Cardiac fibroblast (primary cell): ENCODE measurements at regions not wholly inside any gene's neighbourhood (a gene's known extent, or its start where the extent isn't known, plus 50 kb on each side); places are given as distances from the start of the nearest gene placed in this dataset.
A peak's percentile ranks its signal among the peaks of the same experiment; 100 is the strongest.

Experiments
- DNase-seq, 2 donors: peaks; one replicate each; pipeline versions ENCODE4 v3.0.0 to v3.0.0-alpha.2; 2010; ENCODE audit warnings: low read depth in 2 of 2
- H3K4me3 ChIP-seq, 2 donors: replicated peaks in 1 of 2; 1 replicate in 1 of 2; 2 replicates in 1 of 2; pipeline ENCODE4 v1.5.1; 2011; ENCODE audit warnings: low read depth in 2 of 2, low read length in 2 of 2, mild to moderate bottlenecking in 2 of 2, moderate library complexity in 1 of 2
- TF ChIP-seq, protein P1 (sequence below): IDR thresholded peaks from one replicate; pipeline ENCODE4 v1.5.1; 2011; ENCODE audit warnings: low read depth, mild to moderate bottlenecking, low read length, inconsistent platforms

- TF ChIP-seq, protein P1, sequence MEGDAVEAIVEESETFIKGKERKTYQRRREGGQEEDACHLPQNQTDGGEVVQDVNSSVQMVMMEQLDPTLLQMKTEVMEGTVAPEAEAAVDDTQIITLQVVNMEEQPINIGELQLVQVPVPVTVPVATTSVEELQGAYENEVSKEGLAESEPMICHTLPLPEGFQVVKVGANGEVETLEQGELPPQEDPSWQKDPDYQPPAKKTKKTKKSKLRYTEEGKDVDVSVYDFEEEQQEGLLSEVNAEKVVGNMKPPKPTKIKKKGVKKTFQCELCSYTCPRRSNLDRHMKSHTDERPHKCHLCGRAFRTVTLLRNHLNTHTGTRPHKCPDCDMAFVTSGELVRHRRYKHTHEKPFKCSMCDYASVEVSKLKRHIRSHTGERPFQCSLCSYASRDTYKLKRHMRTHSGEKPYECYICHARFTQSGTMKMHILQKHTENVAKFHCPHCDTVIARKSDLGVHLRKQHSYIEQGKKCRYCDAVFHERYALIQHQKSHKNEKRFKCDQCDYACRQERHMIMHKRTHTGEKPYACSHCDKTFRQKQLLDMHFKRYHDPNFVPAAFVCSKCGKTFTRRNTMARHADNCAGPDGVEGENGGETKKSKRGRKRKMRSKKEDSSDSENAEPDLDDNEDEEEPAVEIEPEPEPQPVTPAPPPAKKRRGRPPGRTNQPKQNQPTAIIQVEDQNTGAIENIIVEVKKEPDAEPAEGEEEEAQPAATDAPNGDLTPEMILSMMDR, result no peak
- no peak overlapping the region for H3K4me3 ChIP-seq
- no peak for DNase-seq
Observed at GRCh38 chr5:31008231-31008630, 185.3 kb upstream of the CDH6 start.

DNA sequence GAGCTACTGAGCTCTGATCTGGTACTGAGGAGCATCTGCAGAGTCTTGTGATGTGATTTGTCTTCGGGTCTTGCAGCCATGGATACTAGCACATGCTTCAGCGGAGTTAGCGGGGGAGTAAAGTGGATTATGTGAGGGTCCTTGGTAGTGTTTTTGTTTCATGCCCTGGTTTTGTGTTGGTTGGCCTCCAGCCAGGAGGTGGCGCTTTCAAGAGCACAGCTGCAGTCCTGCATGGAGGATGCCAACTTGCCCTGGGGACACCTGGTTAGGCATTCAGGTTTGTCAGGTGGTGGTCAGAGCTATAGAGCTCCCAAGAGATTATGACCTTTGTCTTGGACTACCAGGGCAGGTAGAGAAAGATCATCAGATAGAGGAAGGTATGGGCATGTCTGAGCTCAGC is 185.8 kb upstream of the CDH6 start:
- H3K4me3 ChIP-seq, result no peak overlapping the region
- no peak for DNase-seq
- TF ChIP-seq, protein P1, result no peak

DNA sequence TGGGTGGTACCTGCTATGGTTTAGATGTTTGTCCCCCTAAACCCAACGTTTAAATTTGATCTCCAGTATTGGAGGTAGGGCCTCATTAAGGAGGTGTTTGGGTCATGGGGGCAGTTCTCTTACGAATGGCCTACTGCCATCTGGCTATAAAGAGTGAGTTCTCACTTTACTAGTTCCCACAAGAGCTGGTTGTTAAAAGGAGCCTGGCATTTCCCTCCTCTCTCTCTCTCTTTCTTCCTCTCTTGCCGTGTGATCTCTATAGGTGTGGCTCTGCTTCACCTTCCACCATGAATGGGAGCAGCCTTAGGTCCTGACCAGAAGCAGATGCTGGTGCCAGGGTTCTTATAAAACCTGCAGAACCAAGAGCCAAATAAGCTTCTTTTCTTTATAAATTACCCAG is 193.2 kb upstream of the CDH6 start:
- H3K4me3 ChIP-seq, result no peak overlapping the region
- no peak for DNase-seq
- TF ChIP-seq, protein P1, result no peak

- peak in 1 of 2 donors; percentile 9 for DNase-seq
- TF ChIP-seq, protein P1, result no peak
- H3K4me3 ChIP-seq, result no peak overlapping the region
Observed at GRCh38 chr5:30997681-30998080, 195.8 kb upstream of the CDH6 start.

DNA sequence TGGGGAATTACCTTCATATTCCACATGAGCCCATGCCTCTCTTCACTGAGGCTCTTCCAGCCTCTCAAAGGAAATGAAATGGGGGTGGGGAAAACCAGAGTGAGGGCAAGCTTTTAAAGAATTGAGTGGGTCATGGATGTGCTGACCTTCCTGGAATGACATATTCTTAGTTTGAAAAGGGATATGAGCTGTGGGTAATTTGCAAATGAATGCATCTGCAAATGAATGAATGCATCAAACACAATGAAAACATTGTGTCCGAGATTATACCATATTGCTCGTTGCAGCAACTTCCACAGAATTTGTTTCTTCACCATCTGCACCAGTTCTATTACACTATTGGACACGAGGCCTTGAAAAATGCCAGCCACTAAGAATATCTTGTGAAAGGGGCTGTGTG is 198.6 kb upstream of the CDH6 start:
- TF ChIP-seq, protein P1, result no peak
- H3K4me3 ChIP-seq, result no peak overlapping the region
- DNase-seq, result no peak

DNA sequence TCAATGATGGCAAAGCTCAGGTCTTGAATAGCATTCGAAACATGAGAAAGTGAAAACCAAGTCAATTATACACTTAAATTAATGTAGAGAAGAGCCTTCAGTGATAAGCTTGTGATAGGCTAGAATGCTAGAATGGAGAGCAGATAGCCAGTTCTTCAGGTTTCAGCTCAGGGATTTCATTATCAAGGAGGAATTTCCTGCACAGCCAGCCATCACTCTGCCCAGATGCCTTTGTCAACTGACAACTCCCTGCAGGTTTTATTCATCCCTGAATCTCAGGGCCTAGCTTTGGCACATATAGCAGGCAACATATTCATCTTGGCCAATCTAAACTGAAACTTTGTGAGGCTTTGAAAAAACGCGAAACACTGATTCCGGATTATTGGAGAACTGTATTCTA is 199.3 kb upstream of the CDH6 start:
- DNase-seq, result no peak
- no peak overlapping the region for H3K4me3 ChIP-seq
- TF ChIP-seq, protein P1, result no peak

GRCh38 chr5:30991462-30991861 is 202.0 kb upstream of the CDH6 start:
- TF ChIP-seq, protein P1, result no peak
- DNase-seq, result no peak
- no peak overlapping the region for H3K4me3 ChIP-seq
